Thymus (tissue), 11 donors: ENCODE measurements at regions not wholly inside any gene's neighbourhood (a gene's known extent, or its start where the extent isn't known, plus 50 kb on each side); places are given as distances from the start of the nearest gene placed in this dataset.

Experiments
- DNase-seq, 9 donors: peaks; one replicate each; pipeline ENCODE4 v3.0.0-alpha.2; 2013; ENCODE audit warnings: low spot score in 9 of 9, low read depth in 6 of 9, missing footprints in 1 of 9
- H3K27ac ChIP-seq, 2 donors: one replicate each; pipeline ENCODE4 v1.5.1; 2013; ENCODE audit warnings: control low read depth in 1 of 2, low read depth in 1 of 2, low read length in 1 of 2, mild to moderate bottlenecking in 1 of 2, moderate library complexity in 1 of 2
- H3K27me3 ChIP-seq, 2 donors: one replicate each; pipeline ENCODE4 v1.5.1; 2013; ENCODE audit warnings: low read length in 1 of 2; ENCODE audit not compliant: control insufficient read depth in 2 of 2, insufficient read depth in 1 of 2
- H3K36me3 ChIP-seq, 2 donors: one replicate each; pipeline ENCODE4 v1.5.1; 2013; ENCODE audit warnings: low read length in 1 of 2, mild to moderate bottlenecking in 1 of 2, moderate library complexity in 1 of 2; ENCODE audit not compliant: control insufficient read depth in 2 of 2, insufficient read depth in 2 of 2
- H3K4me1 ChIP-seq, 2 donors: one replicate each; pipeline ENCODE4 v1.5.1; 2013; ENCODE audit warnings: low read length in 2 of 2; ENCODE audit not compliant: control insufficient read depth in 2 of 2, insufficient read depth in 2 of 2
- H3K4me3 ChIP-seq, 2 donors: one replicate each; pipeline ENCODE4 v1.5.1; 2013; ENCODE audit warnings: low read length in 2 of 2, control low read depth in 1 of 2, mild to moderate bottlenecking in 1 of 2
- H3K9me3 ChIP-seq, 2 donors: one replicate each; pipeline ENCODE4 v1.5.1; 2013; ENCODE audit warnings: low read length in 1 of 2, mild to moderate bottlenecking in 1 of 2; ENCODE audit not compliant: control insufficient read depth in 2 of 2, insufficient read depth in 1 of 2
- WGBS: extraction: QIAGEN DNeasy Blood & Tissue Kit; methylation state at CpG from one replicate; pipeline ENCODE4 v1.1.7; 2013; 5-methylcytosine and 5-hydroxymethylcytosine counted together
- donor health status: healthy.

DNA sequence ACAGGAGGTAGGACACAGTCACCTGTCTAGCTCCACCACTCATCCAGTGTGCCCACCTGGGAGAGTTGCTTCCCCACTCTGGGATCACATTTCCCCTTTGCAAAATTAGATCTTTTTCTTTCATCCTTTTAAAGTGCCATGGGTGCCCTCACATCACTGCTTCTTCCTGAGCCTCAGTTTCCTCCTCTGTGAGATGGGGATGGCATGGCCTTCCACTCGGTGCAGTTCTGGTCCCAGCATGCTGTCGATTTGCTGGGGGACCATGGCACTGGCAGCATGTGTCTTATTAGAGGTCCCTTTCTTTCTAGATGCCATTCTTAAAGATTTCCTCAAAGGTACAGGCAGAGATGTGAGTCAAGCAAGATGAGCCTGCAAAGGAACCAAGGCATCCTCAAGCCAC, 158.3 kb upstream of the ZMIZ1 start:
- no peaks in the 10 kb centered on the region for H3K36me3 ChIP-seq

DNA sequence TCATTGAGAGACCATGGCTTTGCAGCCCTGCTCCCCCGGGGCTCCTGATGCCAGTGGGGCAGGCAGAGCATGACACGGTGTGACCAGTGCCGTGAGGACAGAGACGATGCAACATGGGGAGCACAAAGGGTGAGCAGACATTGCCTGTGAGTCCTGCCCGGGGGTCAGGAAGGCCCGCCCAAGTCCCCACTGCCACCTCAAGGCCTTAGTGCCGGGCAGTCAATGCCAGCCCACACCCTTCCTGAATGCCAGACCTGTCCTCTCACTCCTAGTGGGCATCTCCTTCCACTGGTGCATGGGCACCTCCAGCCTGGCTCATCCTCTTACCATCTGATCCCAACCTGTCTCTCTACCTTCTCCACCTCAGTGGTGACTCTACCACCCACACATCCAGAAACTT, 157.9 kb upstream of the ZMIZ1 start:
- Histone ChIP-seq H3K27ac (no peak overlapping the region), H3K27me3 (peaks cover 0 to 2% of the 10 kb centered on the region in 2 donors), H3K4me1 (no peaks in the 10 kb centered on the region), H3K36me3 (no peaks in the 10 kb centered on the region), H3K4me3 (no peak overlapping the region), H3K9me3 (peaks cover 0 to 3% of the 10 kb centered on the region in 2 donors)
- WGBS: 96% methylated on average over 7 of the region's 7 CpGs
- DNase-seq: no peak

More for the DNA sequence above, 158.3 kb upstream of the ZMIZ1 start:
- whole genome bisulfite sequencing: 97% methylated on average over 2 of the region's 2 CpGs
- Histone ChIP-seq H3K27ac (no peak overlapping the region), H3K4me3 (no peak overlapping the region), H3K9me3 (peaks cover 0 to 3% of the 10 kb centered on the region in 2 donors), H3K4me1 (no peaks in the 10 kb centered on the region), H3K27me3 (peaks cover 0 to 2% of the 10 kb centered on the region in 2 donors)
- no peak for DNase-seq

DNA sequence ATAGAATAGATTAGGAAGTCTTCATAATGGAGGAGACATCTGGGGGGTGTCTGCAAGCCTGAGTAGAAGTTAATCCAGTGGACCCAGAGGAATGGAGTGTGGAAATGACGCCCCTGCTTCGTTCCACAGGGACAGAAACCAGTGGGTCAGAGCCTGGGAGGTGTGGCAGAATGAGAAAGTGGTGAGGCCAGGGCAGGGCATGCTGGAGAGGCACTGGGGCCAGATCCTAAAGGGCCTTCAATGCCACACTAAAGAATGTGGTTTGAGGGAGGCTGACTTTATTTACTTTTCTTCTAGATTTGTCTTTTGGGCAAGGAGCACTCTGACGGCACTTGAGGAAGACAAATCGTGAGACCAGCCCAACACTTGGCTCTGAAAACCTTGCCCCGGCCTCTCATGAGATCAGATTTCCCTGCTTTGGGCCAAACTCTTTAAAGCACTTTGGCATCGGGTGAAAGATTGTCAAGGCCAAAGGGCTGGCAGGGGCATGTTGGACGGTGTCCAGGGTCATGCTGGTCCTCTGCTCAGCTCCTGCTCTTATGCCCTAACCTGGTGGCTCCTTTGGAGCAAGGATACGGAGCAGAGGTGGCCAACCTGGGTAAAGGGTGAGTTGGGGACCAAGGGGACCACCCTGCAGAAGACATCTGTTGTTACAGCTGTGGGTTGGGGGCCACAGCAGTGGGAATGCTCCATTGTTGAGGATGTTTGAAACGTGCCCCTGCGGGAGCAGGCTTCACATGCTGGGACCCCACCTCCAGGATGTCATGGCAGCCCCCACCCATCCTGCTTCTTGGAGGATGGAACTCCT, 157.0 kb upstream of the ZMIZ1 start:
- no peaks in the 10 kb centered on the region for H3K36me3 ChIP-seq
- DNase-seq: no peak

DNA sequence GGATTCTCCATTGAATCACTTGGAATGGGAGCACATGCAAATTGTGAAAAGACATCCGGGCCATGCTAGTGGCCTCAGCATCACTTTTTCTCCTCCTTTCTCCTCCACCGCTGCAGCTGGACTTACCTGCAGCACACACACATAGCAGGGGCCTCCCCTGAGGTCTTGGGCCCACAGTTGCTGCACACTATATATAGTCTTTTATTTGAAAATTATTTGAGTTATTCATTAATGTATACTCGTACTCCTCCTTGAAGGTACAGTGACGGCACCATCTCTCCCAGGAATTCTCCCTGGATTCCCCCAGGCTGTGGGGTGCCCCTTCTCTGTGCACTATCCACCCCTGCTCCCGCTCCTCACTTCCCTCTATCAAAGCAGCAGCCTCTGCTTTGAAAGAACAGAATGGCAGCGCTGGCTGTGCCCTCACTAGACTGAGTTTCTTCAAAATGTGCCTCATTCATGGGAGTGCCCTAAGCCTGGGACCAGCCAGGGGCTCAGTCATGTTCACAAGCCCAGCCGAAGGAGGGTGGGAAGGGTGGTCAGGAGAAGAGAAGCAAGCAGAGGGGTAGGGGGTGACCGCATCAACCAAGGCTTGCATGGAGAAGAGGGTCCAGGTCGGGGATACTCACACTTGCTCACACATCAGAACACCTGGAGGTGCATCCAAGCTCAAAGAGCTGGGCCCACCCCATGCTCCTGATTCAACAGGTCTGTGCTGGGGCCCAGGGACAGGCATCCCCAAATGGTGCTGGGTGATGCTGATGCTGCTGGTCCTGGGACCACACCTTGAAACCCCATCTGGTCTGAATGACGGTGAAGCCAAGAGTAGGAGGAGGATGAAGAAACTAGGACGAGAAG, 156.2 kb upstream of the ZMIZ1 start:
- H3K9me3 ChIP-seq: no peaks in the 10 kb centered on the region
- no peak overlapping the region for H3K27ac ChIP-seq
- no peaks in the 10 kb centered on the region for H3K4me1 ChIP-seq
- H3K4me3 ChIP-seq: no peak overlapping the region
- 88% methylated on average over 11 of the region's 11 CpGs for WGBS
- no peak for DNase-seq
- peaks cover 0 to 4% of the 10 kb centered on the region in 2 donors for H3K27me3 ChIP-seq
- no peaks in the 10 kb centered on the region for H3K36me3 ChIP-seq

More for the DNA sequence above, 157.0 kb upstream of the ZMIZ1 start:
- H3K27ac ChIP-seq: no peak overlapping the region
- H3K9me3 ChIP-seq: no peaks in the 10 kb centered on the region
- H3K4me3 ChIP-seq: no peak overlapping the region
- peaks cover 0 to 4% of the 10 kb centered on the region in 2 donors for H3K27me3 ChIP-seq
- 94% methylated on average over 10 of the region's 10 CpGs for WGBS
- H3K4me1 ChIP-seq: no peaks in the 10 kb centered on the region

DNA sequence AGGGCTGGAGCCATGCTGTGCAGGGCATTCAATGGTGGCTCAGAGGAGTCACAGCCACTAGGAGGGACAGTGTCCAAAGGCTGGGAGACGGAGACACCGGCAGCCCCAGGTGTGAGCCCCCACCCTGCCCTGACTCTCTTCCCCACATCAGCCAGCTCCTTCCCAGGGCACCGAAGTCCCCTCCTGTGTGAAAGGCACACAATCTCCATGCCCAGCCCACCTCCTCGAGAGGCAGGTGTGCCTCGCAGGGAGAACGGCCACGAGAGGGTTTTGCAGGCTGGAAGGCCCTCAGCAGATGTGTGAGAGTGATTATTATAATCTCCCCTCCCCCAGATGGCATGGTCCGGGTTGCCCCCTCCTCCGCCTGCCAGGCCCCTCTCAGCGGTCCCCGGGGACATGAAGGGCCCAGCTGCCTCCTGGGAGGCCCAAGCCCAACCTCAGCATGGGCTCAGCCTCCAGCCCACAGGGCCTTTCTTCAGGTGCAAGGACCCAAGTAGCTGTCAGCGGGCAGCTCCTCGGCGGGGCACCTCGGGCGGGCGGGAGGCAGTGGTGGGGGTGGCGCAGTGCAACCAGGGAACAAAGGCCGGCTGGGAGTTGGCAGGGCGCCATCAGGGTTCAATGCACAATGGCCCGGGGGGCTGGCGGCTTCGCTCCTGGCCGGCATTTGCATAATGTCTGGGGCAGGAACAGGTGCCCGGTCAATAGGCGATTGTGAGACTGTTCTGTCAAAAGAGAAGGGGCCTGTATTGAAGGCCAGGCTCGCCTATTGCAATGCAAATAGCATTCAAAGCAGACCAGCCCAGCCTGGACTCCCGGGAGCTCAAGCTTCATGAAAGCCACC, 155.3 kb upstream of the ZMIZ1 start:
- Histone ChIP-seq H3K27ac (no peak overlapping the region), H3K9me3 (no peaks in the 10 kb centered on the region), H3K36me3 (no peaks in the 10 kb centered on the region), H3K27me3 (peaks cover 0 to 4% of the 10 kb centered on the region in 2 donors), H3K4me3 (no peak overlapping the region), H3K4me1 (no peaks in the 10 kb centered on the region)
- no peak for DNase-seq
- 94% methylated on average over 28 of the region's 28 CpGs for WGBS

DNA sequence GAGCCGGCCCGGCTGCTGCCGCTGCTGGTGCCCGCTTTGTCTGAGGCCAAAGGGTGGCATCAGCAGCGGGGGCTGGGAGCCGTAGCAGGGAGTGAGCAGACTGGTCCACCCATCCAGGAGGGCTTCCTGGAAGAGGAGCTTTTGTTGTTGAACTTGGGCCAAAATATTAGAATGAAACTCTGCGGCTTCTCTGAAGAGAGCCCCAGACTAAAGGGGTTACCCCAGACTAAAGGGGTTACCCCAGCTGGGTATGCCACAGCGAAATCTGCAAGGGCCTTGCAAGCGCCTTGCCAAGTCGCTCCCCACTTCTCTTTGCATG, 154.7 kb upstream of the ZMIZ1 start:
- WGBS: 99% methylated on average over 10 of the region's 10 CpGs
- DNase-seq: no peak
- Histone ChIP-seq H3K4me1 (no peaks in the 10 kb centered on the region), H3K4me3 (no peak overlapping the region), H3K27me3 (peaks cover 0 to 4% of the 10 kb centered on the region in 2 donors), H3K9me3 (no peaks in the 10 kb centered on the region), H3K27ac (no peak overlapping the region), H3K36me3 (no peaks in the 10 kb centered on the region)

DNA sequence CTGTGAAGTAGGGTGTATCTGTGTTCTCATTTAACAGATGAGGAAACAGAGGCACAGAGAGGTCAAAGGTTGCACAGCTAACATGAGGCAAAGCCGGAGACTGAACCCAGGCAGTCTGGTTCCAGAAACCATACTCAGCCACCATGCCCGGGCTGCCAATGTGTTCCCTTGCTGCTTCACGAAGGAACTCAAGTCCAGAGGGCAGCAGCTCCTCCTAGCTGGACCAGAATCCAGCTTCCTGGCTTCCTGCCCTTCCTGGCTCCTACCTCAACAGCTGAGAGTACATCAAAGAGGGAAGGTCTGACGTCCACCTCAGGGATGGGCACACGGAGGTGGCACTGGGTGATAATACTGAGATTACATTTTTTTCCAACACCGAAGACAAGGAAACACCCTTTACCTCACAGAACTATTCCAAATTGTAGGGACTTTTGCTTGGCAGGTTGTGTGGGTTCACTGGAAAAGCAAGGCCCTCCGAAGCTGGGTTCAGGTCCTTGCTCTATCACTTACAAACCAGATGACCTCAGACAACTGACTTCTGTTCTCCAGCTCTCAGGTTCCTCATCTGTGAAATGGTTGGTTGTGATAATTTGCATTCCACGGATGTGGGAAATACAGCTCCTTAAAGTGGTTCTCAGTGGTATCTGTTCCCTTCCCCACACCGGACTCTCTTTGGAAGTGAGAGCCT, 154.1 kb upstream of the ZMIZ1 start:
- DNase-seq: no peak
- peaks cover 0 to 2% of the 10 kb centered on the region in 2 donors for H3K27me3 ChIP-seq
- H3K4me3 ChIP-seq: no peak overlapping the region
- no peaks in the 10 kb centered on the region for H3K9me3 ChIP-seq
- H3K4me1 ChIP-seq: no peaks in the 10 kb centered on the region
- WGBS: 88% methylated on average over 9 of the region's 9 CpGs
- no peak overlapping the region for H3K27ac ChIP-seq
- H3K36me3 ChIP-seq: no peaks in the 10 kb centered on the region

DNA sequence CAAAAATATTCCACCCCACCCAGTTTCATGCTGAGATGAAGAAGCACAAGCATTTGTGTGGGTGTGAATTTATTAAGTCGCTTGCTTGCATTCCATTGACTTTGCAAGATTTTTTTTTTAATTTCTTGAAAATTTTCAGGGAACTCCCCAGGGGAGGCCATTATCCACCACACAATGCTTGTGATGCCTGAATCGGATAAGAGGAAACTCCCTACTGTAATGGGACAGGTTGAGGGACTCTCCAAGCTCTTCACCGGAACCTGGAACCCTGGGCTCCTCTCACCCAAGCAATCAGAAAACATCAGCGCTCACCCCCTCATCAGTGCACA, 153.6 kb upstream of the ZMIZ1 start:
- WGBS: 91% methylated on average over 4 of the region's 4 CpGs

More for the DNA sequence above, 153.6 kb upstream of the ZMIZ1 start:
- Histone ChIP-seq H3K36me3 (no peaks in the 10 kb centered on the region), H3K27ac (no peak overlapping the region), H3K4me3 (no peak overlapping the region), H3K27me3 (peaks cover 0 to 2% of the 10 kb centered on the region in 2 donors), H3K9me3 (no peaks in the 10 kb centered on the region), H3K4me1 (no peaks in the 10 kb centered on the region)
- no peak for DNase-seq
